VCaP (cell line): ENCODE measurements at regions not wholly inside any gene's neighbourhood (a gene's known extent, or its start where the extent isn't known, plus 50 kb on each side); places are given as distances from the start of the nearest gene placed in this dataset.
"Not testable (repeated sequence)": the region's sequence is repeated elsewhere in the genome, so short reads cannot be mapped to it uniquely, and the experiment has no call there.

Source experiments
- H3K27ac ChIP-seq: fragments of 450-650 bp; 2 replicates; pipeline ENCODE4 v1.5.1; 2017
- TF ChIP-seq, protein P1 (sequence below): fragments of 450-650 bp; conservative IDR thresholded peaks from 2 replicates; pipeline ENCODE4 v1.5.1; 2017; ENCODE audit warnings: mild to moderate bottlenecking, moderate library complexity

DNA sequence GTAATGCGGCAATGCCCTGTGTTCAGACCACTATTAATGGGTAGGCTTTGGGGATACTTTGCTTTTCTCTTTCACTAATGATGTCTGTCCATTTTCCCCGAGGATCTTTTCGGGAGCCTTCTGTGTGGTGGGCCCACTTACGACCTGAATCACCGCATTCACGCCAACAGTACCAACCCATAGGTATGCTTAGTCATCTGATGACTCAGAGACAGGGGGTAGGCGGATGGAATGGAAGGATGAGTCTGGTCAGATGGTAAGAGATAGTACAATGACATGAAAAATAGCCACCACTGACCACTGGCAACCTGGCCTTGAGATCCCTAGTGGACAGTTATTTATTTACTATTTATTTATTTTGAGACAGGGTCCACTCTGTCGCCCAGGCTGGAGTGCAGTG lies 76.0 kb upstream of the DHRSX start:
- H3K27ac ChIP-seq = no peak overlapping the region
- TF ChIP-seq, protein P1, sequence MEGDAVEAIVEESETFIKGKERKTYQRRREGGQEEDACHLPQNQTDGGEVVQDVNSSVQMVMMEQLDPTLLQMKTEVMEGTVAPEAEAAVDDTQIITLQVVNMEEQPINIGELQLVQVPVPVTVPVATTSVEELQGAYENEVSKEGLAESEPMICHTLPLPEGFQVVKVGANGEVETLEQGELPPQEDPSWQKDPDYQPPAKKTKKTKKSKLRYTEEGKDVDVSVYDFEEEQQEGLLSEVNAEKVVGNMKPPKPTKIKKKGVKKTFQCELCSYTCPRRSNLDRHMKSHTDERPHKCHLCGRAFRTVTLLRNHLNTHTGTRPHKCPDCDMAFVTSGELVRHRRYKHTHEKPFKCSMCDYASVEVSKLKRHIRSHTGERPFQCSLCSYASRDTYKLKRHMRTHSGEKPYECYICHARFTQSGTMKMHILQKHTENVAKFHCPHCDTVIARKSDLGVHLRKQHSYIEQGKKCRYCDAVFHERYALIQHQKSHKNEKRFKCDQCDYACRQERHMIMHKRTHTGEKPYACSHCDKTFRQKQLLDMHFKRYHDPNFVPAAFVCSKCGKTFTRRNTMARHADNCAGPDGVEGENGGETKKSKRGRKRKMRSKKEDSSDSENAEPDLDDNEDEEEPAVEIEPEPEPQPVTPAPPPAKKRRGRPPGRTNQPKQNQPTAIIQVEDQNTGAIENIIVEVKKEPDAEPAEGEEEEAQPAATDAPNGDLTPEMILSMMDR = no peak

DNA sequence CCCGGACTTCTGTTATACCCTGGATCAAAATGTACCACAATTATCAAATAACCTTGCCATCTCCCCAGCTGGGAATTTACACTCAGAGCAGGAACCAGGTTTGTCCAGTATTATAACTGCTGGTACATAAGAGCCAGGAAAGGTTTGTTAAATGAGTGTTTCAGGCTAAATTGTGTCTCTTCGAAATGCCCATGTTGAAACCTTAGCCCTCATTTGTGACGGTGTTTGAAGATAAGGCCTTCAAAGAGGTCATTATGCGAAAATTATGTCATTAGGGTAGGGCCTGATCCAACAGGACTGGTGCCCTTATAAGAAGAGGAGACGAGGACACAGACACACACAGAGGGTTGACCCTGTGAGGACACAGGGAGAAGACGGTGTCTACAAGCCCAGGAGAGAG lies 73.5 kb upstream of the DHRSX start:
- TF ChIP-seq, protein P1 = no peak
- H3K27ac ChIP-seq = no peak overlapping the region

DNA sequence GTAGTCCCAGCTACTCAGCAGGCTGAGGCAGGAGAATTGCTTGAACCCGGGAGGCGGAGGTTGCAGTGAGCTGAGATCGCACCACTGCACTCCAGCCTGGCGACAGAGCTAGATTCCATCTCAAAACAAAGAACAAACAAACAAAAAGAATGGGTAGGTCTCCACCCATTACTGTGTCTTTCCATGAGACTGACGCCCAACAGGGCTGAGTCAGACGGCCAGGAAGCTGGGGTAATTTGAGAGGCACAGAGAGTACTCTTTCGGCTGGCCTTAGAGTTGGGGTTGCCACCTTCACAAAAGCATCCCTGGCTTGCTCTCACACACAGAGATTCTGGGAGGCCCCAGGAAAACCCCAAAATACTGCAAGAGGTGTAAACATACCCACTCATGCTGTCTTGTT lies 72.0 kb upstream of the DHRSX start:
- H3K27ac ChIP-seq = no peak overlapping the region
- TF ChIP-seq, protein P1 = no peak

DNA sequence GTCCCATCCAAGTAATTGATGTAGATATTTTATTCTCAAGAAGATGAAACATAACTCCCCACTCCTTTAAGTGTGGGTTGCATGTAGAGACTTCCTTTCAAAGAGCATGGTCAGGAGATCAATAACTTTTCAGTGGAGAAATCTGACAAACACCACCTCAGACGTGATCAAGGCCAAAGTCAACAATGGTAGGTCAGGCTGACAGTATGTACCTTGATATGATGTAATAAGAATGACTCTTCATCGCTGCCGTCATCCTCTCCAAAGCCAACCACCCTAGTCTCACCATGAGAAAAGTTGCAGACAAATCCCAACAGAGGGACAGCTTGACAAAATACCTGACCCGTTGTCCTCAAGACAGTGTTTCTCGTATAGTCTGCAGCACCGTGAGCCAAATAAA lies 67.3 kb upstream of the DHRSX start:
- TF ChIP-seq, protein P1 = no peak

DNA sequence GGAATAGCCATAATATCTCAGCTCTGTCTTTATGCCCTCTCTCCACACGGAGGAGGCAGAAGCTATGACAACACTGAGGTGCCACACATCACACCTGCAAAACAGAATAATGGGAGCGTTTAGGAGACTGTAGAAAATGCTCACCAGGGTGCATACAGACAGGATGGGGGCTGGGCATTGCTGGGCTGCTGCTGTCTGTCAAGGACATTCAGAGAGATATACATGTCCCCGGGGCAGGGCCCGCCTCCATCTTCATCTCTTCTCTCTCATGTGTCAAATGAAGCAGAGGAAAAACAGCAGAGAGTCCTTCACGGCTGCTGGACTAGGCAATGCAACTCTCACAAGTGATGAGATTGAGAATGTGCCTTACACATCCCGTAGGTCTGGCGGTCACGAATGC lies 65.3 kb upstream of the DHRSX start:
- H3K27ac ChIP-seq = no peak overlapping the region
- TF ChIP-seq, protein P1 = no peak

More for the DNA sequence above, 67.3 kb upstream of the DHRSX start:
- no peak overlapping the region for H3K27ac ChIP-seq

DNA sequence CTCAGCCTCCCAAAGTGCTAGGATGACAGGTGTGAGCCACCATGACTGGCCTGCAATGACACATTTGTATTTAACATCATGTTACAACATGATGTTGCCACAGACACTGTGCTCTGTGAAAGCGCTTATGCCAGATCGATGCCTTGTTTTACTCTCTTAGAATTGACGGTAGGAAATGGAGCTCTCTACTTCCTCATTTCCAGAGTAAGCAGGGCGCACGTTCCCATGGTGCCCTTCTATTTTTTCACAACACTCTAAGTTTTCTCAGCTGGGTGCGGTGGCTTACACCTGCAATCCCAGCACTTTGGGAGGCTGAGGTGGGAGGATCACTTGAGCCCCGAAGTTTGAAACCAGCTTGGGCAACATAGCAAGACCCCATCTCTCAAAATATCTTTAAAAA lies 60.7 kb upstream of the DHRSX start:
- H3K27ac ChIP-seq = no peak overlapping the region
- TF ChIP-seq, protein P1 = no peak

DNA sequence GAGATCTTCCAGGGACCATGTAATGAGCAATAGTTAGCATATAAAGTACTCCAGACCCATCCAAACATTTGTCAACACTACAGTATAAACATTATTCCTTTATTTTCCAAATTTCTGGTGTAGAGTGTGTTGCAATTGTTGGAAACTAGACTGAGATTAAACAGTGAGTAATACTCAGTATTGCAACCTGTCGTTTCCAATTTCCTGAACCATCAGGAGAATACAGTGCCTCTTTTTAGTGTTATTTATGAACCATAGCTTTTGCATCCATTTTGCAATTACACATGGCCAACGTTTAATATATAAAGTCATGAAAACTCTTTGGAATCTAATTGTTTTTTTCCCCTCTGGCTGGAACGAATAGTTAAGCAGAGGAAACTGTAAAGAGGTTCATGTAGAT lies 58.3 kb upstream of the DHRSX start:
- no peak overlapping the region for H3K27ac ChIP-seq
- TF ChIP-seq, protein P1 = no peak

DNA sequence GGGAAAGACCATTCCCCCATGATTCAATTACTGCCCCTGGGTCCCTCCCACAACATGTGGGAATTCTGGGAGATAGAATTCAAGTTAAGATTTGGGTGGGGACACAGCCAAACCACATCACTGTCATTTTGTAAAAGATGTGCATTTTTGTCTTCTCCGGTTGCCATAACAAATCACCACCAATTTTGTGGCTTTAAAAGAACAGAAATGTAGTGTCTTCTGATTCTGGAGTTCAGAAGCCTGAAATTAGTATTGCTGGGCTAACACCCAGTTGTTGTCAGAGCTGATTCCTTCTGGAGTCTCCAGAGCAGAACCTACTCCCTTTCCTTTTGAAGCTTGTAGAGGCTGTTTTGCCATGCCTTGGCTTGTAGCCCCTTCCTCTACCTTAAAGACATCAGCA lies 54.1 kb upstream of the DHRSX start:
- TF ChIP-seq, protein P1 = no peak

DNA sequence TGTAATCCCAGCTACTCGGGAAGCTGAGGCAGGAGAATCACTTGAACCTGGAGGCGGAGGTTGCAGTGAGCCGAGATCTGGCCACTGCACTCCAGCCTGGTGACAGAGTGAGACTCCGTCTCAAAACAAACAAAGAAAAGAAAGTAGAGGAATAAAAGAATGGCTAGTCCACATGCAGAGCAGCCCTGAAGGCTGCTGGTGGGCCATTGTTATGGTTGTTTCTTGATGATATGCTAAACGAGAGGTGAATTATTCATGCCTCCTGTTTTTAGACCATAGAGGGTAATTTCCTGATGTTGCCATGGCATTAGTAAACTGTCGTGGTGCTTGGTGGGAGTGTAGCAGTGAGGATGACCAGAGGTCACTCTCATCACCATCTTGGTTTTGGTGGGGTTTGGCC lies 53.3 kb upstream of the DHRSX start:
- H3K27ac ChIP-seq = not testable (repeated sequence)

More for the DNA sequence above, 54.1 kb upstream of the DHRSX start:
- H3K27ac ChIP-seq = no peak overlapping the region
